ENCODE measurements at regions not wholly inside any gene's neighbourhood (a gene's known extent, or its start where the extent isn't known, plus 50 kb on each side); places are given as distances from the start of the nearest gene placed in this dataset.
"Not testable (repeated sequence)": the region's sequence is repeated elsewhere in the genome, so short reads cannot be mapped to it uniquely, and the experiment has no call there.

DNA sequence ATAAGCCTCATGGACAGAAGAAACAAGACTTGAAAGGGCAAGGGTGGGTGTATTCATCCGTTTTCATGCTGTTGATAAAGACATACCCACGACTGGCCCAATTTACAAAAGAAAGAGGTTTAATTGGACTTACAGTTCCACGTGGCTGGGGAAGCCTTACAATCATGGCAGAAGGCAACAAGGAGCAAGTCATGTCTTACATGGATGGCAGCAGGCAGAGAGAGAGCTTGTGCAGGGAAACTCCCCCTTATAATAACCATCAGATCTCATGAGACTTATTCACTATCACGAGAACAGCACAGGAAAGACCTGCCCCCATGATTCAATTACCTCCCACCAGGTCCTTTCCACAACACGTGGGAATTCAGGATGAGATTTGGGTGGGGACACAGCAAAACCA lies 78.2 kb upstream of the PDZD8 start:
- H3K9me3 Mint-ChIP-seq; ATAC-seq (replicated peaks; ENCODE audit: extremely low read depth, poor library complexity, severe bottlenecking); H3K4me3 Mint-ChIP-seq; H3K36me3 Mint-ChIP-seq (ENCODE audit: insufficient read depth); H3K4me1 Mint-ChIP-seq; DNase-seq (ENCODE audit: low spot score in 2 of 2); H3K27ac Mint-ChIP-seq (ENCODE audit: low read depth): not testable (repeated sequence)
- peaks cover 74% of the 10 kb centered on the region for H3K27me3 Mint-ChIP-seq

DNA sequence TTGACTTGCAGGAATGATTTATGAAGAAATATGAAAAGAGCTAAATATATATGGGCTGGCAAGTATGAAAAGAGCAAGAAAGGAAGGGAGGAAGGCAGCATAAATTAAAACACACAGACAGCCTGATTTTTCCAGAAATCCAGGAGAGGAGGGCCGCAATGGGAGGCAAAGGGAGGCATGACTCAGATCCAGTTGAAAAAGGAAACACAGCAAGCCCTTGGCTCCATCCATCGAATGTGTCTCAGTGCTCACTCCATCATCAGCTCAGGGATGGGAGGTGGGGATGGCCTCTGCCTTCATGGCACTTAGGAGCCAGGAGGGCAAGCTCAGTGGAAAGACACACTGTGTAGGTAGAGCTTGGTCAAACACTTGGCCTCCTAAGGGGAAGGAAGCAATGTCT lies 75.7 kb upstream of the PDZD8 start:
- DNase-seq (ENCODE audit: low spot score in 2 of 2), result no peak
- no peak for ATAC-seq (replicated peaks; ENCODE audit: extremely low read depth, poor library complexity, severe bottlenecking)
- peaks cover 69% of the 10 kb centered on the region for H3K27me3 Mint-ChIP-seq

DNA sequence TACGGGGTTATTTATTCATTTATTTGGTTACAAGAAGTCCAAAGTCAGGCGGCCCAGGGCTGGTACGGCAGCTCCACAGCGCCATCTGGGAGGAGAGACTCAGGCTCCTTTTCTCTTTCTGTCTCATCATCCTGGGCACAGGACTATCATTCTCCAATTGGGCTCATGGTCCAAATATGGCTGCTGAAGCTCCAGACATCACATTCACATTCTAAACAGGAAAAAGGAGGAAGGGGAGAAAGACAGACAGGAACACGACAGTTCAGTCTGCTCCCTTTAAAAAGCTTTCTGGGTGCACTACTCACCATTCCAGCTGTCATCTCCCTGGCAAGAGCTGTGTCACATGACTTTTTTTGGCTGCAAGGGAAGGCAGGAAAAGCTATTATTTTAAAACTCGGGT lies 74.4 kb upstream of the PDZD8 start:
- Mint-ChIP-seq H3K9me3 (peaks cover 19% of the 10 kb centered on the region), H3K4me3 (no peak overlapping the region), H3K4me1 (no peaks in the 10 kb centered on the region), H3K27me3 (peaks cover 73% of the 10 kb centered on the region), H3K36me3 (ENCODE audit: insufficient read depth) (peaks cover 3% of the 10 kb centered on the region), H3K27ac (ENCODE audit: low read depth) (no peak overlapping the region)
- DNase-seq (ENCODE audit: low spot score in 2 of 2) (no peak), ATAC-seq (replicated peaks; ENCODE audit: extremely low read depth, poor library complexity, severe bottlenecking) (no peak)

More for the DNA sequence above, 75.7 kb upstream of the PDZD8 start:
- no peak overlapping the region for H3K27ac Mint-ChIP-seq (ENCODE audit: low read depth)
- H3K4me1 Mint-ChIP-seq, result no peaks in the 10 kb centered on the region
- H3K4me3 Mint-ChIP-seq, result no peak overlapping the region
- peaks cover 6% of the 10 kb centered on the region for H3K9me3 Mint-ChIP-seq
- H3K36me3 Mint-ChIP-seq (ENCODE audit: insufficient read depth), result peaks cover 3% of the 10 kb centered on the region

DNA sequence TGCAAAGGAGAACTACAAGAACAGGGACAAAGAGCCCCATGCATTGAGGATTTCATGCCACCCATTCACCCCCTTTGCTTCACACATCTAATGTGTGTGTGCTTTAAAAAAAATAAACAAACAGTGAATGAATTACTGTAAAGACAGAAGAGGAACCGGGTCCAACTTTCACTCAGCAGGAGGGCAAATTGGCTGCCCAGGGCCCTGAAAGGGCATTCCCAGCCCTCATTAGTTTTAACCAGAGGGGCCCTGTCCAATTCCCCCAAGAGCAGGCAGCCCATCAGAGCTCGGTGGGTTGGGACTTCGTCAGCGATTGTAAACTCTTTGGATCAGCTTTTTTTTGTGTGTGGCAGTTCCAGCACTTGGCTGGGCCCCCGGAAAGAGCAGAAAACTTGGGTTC lies 73.6 kb upstream of the PDZD8 start:
- Mint-ChIP-seq H3K27me3 (peaks cover 67% of the 10 kb centered on the region), H3K36me3 (ENCODE audit: insufficient read depth) (peaks cover 3% of the 10 kb centered on the region), H3K4me3 (no peak overlapping the region), H3K9me3 (peaks cover 19% of the 10 kb centered on the region), H3K27ac (ENCODE audit: low read depth) (no peak overlapping the region), H3K4me1 (no peaks in the 10 kb centered on the region)
- no peak for ATAC-seq (replicated peaks; ENCODE audit: extremely low read depth, poor library complexity, severe bottlenecking)
- DNase-seq (ENCODE audit: low spot score in 2 of 2), result no peak

DNA sequence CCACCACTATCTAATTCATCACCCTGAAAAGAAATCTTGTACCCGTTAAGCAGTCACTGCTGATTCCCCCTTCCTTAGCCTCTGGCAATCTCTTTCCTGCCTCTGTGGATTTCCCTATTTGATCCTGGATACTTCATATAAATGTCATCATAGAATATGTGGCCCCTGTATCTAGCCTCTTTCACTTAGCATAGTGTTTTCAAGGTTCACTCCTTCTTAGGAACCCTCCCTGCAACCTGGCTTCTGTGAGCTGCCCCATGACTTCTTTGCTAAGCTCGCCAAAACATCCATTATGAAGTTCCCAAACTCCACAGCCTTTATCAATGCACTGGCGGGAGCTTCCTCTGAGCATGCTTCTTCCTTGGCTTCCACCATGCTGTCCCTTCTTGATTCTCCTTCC lies 70.8 kb upstream of the PDZD8 start:
- no peak for ATAC-seq (replicated peaks; ENCODE audit: extremely low read depth, poor library complexity, severe bottlenecking)
- H3K9me3 Mint-ChIP-seq, result peaks cover 19% of the 10 kb centered on the region
- H3K4me3 Mint-ChIP-seq, result no peak overlapping the region
- no peak overlapping the region for H3K27ac Mint-ChIP-seq (ENCODE audit: low read depth)
- no peaks in the 10 kb centered on the region for H3K4me1 Mint-ChIP-seq
- no peak for DNase-seq (ENCODE audit: low spot score in 2 of 2)
- no peaks in the 10 kb centered on the region for H3K36me3 Mint-ChIP-seq (ENCODE audit: insufficient read depth)
- H3K27me3 Mint-ChIP-seq, result peaks cover 63% of the 10 kb centered on the region

DNA sequence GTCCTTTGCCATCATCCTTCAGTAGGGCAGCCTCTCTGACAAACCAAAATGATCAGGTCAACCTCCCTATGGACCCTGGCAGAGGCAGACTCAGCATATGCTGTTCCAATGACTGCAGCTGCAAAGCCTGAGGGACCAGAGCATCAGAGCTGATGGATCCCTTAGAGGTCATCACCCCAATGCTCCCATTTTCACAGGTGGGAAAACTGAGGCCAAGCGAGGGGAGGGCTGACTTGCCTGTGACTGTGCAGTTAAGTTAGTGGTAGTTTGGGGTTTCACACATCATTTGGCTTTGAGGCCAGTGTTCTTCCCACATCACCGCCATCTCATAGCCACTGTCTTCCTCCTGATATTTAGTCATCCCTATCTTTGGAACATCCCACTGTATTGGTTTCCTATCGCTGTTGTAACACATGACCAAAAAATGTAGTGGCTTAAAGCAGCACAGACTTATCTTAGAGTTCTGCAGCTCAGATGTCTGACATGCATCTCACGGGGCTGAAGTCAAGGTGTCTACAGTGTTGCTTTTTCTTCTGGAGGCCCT lies 69.3 kb upstream of the PDZD8 start:
- Mint-ChIP-seq H3K36me3 (ENCODE audit: insufficient read depth) (no peaks in the 10 kb centered on the region), H3K9me3 (peaks cover 19% of the 10 kb centered on the region), H3K27me3 (peaks cover 61% of the 10 kb centered on the region), H3K4me3 (no peak overlapping the region), H3K4me1 (no peaks in the 10 kb centered on the region), H3K27ac (ENCODE audit: low read depth) (no peak overlapping the region)
- no peak for ATAC-seq (replicated peaks; ENCODE audit: extremely low read depth, poor library complexity, severe bottlenecking)
- DNase-seq (ENCODE audit: low spot score in 2 of 2), result no peak

DNA sequence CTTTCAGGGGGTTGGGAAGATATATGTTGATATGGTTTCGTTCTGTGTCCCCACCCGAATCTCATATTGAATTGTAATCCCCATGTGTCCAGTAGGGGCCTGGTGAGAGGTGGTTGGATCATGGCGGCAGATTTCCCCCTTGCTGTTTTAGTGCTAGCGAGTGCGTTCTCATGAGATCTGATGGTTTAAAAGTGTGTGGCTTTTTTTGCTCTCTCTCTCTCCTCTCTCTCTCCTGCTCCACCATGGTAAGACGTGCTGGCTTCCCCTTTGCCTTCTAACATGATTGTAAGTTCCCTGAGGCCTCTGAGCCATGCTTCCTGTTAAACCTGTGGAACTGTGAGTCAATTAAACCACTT lies 68.4 kb upstream of the PDZD8 start:
- peaks cover 63% of the 10 kb centered on the region for H3K27me3 Mint-ChIP-seq
- H3K9me3 Mint-ChIP-seq, result peaks cover 19% of the 10 kb centered on the region
- no peak overlapping the region for H3K4me3 Mint-ChIP-seq
- ATAC-seq (replicated peaks; ENCODE audit: extremely low read depth, poor library complexity, severe bottlenecking), result no peak
- H3K36me3 Mint-ChIP-seq (ENCODE audit: insufficient read depth), result no peaks in the 10 kb centered on the region
- no peak for DNase-seq (ENCODE audit: low spot score in 2 of 2)
- H3K27ac Mint-ChIP-seq (ENCODE audit: low read depth), result no peak overlapping the region
- H3K4me1 Mint-ChIP-seq, result no peaks in the 10 kb centered on the region

DNA sequence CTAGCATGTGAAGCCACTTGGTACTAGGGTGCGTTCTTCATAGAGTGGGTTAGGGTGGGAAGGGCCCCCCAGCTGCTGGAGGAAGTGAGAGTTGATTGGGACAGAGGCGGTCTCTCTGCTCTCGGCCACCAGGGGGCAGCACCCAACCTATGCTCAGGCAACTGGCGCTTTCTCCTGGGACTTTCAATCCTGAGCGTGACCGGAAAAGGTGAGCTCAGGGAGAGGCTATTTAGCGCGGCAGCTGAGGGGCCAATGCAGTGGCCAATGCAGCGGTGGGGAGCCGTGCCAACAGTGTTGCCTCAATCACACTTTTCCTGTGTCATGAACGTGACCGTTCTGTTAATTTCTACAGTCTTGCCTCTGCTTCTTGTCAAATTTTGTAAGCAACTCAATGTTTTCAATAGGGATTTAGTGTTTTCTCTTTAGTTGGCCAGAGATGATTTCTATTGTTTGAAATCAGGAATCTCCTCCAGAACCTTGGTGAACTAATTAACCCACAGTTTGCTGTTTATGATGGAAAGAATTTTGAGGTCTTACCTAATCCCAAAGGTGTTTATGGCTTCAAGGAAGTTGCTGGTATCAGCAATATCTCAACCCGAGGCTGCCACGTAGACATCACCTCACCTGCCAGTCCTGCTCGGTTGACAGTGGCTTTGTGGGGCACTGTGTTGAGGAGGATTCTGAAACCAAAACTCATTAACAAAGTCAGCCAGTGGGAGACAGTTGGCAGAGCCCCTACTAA lies 67.9 kb upstream of the PDZD8 start:
- peaks cover 19% of the 10 kb centered on the region for H3K9me3 Mint-ChIP-seq
- H3K27ac Mint-ChIP-seq (ENCODE audit: low read depth), result no peak overlapping the region
- no peaks in the 10 kb centered on the region for H3K36me3 Mint-ChIP-seq (ENCODE audit: insufficient read depth)
- DNase-seq (ENCODE audit: low spot score in 2 of 2), result peak; percentile 21 to 45
- peaks cover 67% of the 10 kb centered on the region for H3K27me3 Mint-ChIP-seq
- no peak overlapping the region for H3K4me3 Mint-ChIP-seq
- peak; percentile 52 for ATAC-seq (replicated peaks; ENCODE audit: extremely low read depth, poor library complexity, severe bottlenecking)
- H3K4me1 Mint-ChIP-seq, result no peaks in the 10 kb centered on the region

DNA sequence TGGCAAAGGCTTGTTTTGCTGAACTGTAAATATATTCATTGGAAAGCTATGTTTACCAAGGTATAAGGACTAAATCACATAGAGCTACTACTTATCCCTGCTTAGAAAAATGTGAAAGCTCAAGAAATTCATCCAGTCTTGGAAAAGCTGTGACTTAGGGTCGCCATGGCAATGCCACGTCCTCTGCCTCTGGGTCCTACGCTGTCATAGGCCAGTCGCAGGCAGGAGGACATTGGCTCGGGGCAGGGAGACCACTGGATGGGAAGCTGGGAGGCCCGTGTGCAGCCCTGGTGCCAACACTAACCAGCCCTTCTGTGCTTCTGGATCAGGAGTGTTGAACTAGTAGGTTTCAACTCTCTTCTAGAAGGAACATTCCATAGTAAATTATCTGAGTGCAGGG lies 67.3 kb upstream of the PDZD8 start:
- Mint-ChIP-seq H3K36me3 (ENCODE audit: insufficient read depth) (no peaks in the 10 kb centered on the region), H3K27me3 (peaks cover 69% of the 10 kb centered on the region), H3K9me3 (peaks cover 19% of the 10 kb centered on the region), H3K4me3 (no peak overlapping the region), H3K4me1 (no peaks in the 10 kb centered on the region), H3K27ac (ENCODE audit: low read depth) (no peak overlapping the region)
- DNase-seq (ENCODE audit: low spot score in 2 of 2) (no peak), ATAC-seq (replicated peaks; ENCODE audit: extremely low read depth, poor library complexity, severe bottlenecking) (no peak)

DNA sequence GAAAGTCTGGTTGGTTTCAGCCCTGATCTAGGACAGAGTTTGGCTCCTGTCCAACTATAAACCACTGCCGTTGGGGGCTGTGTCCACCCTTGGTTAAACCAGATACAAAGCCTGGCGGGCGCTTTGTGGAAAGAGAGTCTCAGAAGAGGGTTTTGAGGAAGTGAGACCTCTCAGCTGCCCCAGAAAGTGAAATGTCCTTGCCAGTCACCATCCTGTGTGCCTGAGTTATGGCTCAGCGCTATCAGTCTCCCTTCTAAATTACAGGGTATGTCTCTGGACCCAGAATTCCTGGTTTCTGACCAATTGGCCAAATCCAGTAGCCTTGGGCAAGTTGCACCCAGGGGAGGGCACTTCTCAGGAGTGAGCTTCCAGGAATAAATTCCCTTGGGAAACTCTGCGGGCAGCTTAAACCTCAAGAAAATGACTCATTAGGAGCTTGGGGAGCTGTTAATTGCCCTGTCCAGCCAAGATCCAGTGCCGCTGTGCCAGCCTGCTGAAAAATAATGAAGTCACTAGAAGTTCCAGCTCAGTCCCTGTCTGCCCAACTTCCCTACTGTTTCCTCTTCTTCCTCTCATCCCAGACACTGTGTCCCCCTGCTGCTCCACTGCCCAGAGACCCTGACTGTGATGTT lies 66.7 kb upstream of the PDZD8 start:
- ATAC-seq (replicated peaks; ENCODE audit: extremely low read depth, poor library complexity, severe bottlenecking), result no peak
- no peak for DNase-seq (ENCODE audit: low spot score in 2 of 2)
- H3K27me3 Mint-ChIP-seq, result peaks cover 63% of the 10 kb centered on the region
- no peak overlapping the region for H3K27ac Mint-ChIP-seq (ENCODE audit: low read depth)
- H3K36me3 Mint-ChIP-seq (ENCODE audit: insufficient read depth), result no peaks in the 10 kb centered on the region
- peaks cover 19% of the 10 kb centered on the region for H3K9me3 Mint-ChIP-seq
- no peaks in the 10 kb centered on the region for H3K4me1 Mint-ChIP-seq
- no peak overlapping the region for H3K4me3 Mint-ChIP-seq

DNA sequence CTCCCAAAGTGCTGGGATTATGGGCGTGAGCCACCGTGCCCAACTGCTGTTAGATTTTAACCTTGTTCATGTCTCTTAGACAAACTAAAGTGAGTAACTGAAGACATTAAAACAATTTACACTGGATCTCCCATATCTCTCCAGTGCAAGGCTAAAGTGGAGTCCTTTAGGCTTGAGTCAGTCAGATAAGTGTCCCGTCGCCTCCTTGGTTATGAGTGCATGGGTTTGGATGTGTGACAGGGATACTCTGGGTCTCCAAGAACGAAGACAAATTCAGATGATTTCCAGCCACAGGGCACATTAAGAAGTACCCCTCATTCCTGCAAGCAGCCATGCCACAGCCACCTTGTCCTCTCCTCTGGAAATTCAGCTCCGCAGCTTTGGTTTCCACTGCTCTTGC lies 66.1 kb upstream of the PDZD8 start:
- Mint-ChIP-seq H3K36me3 (ENCODE audit: insufficient read depth) (no peaks in the 10 kb centered on the region), H3K27ac (ENCODE audit: low read depth) (no peak overlapping the region), H3K27me3 (peaks cover 58% of the 10 kb centered on the region), H3K4me1 (no peaks in the 10 kb centered on the region), H3K4me3 (no peak overlapping the region), H3K9me3 (peaks cover 17% of the 10 kb centered on the region)
- no peak for DNase-seq (ENCODE audit: low spot score in 2 of 2)
- no peak for ATAC-seq (replicated peaks; ENCODE audit: extremely low read depth, poor library complexity, severe bottlenecking)

DNA sequence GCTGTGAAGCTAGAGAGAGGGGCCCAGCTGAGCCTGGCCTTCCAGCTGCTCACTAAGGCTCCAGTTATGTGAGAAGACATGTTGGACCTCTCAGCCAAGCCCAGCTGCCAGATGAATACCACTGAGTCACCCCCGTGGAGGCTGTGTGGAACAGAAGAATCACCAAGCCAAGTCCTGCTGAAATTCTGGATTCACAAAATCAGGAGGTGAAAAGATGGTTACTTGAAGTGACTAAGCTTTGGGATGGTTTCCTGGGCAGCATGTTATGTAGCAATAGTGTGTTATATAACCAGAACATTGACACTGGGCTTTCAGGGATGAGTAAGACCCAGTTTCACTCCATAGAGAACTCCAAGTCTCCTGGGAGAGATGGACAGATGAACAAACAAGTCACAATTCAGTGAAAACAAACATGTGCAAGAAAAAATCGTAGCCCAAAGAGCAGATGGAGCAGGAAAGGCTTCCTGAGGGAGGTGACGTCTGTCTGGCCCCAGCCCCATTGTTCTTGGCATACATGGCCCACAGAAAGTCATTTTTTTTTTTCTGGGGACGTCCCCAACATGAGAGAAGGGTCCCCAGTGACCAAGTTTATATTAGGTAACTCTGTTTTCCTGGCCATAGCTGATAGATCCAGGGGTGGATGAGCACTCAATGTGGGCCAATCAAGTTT lies 64.1 kb upstream of the PDZD8 start:
- no peak overlapping the region for H3K27ac Mint-ChIP-seq (ENCODE audit: low read depth)
- ATAC-seq (replicated peaks; ENCODE audit: extremely low read depth, poor library complexity, severe bottlenecking) (no peak), DNase-seq (ENCODE audit: low spot score in 2 of 2) (no peak)
- H3K9me3 Mint-ChIP-seq, result no peaks in the 10 kb centered on the region
- H3K4me3 Mint-ChIP-seq, result no peak overlapping the region
- H3K27me3 Mint-ChIP-seq, result peaks cover 43% of the 10 kb centered on the region
- H3K36me3 Mint-ChIP-seq (ENCODE audit: insufficient read depth), result no peaks in the 10 kb centered on the region
- no peaks in the 10 kb centered on the region for H3K4me1 Mint-ChIP-seq

DNA sequence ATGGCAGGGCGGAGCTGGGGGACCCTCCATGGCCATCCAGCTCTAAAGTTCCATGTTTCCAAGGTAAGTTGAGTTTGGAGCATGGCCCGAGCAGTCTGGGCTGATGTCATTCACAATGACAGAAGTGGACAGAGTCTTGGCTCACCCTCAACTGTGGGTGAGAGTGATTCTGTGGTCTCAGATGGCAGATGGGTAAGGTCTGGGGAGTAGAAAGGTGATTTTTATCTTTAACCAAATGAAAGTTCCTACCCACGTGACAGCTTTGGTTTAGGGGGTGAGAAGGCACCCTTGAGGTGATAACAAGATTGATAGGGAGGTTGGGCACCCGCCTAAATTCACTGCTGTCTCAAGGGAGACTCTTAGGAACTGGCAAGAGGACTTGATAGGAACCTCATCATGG lies 57.6 kb upstream of the PDZD8 start:
- Mint-ChIP-seq H3K27ac (ENCODE audit: low read depth) (no peak overlapping the region), H3K9me3 (no peaks in the 10 kb centered on the region), H3K27me3 (peaks cover 37% of the 10 kb centered on the region), H3K36me3 (ENCODE audit: insufficient read depth) (peaks cover 2% of the 10 kb centered on the region), H3K4me1 (peaks cover 5% of the 10 kb centered on the region), H3K4me3 (no peak overlapping the region)
- no peak for ATAC-seq (replicated peaks; ENCODE audit: extremely low read depth, poor library complexity, severe bottlenecking)
- no peak for DNase-seq (ENCODE audit: low spot score in 2 of 2)
